HG03175 (cell line): ENCODE measurements at regions not wholly inside any gene's neighbourhood (a gene's known extent, or its start where the extent isn't known, plus 50 kb on each side); places are given as distances from the start of the nearest gene placed in this dataset.

Source experiments
- ATAC-seq: cut with Tn5 transposase; IDR thresholded peaks from one replicate; pipeline ENCODE4 v1.9.1; 2021; ENCODE audit warnings: mild to moderate bottlenecking, moderate library complexity; ENCODE audit not compliant: unreplicated experiment

GRCh38 chr18:44518666-44519065 is 162.0 kb upstream of the SETBP1 start:
- no peak for ATAC-seq

DNA sequence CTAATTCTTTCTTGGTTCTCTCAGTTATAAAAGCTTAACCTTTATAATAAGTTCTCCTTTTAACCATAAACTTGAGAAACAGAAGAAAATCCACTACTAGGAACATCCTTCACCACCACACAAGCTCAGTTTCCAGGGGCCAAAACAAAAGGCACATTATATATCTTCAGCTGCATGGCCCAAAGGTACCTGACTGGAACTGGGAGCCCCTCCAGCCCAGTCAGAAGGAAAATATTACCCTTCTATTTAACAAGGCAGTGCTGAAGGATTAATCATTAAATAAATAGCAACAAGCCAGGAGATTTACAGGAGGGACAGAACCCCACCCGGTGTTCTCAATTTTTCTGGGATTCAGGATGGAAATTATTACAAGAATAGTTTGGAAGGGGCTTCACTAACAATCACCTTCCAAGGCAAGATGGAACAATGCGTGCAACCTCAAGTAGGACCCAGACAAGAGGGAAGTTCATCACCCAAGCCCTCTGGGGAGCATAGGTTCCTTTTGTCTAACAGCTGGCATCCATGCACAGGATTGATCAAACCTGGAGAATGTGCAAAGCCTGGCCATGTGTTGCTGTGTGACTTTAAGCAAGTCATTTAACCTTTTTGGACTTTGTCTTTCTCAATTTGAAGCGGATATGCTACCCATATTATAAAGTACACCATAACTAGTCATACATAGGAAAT is 159.6 kb upstream of the SETBP1 start:
- no peak for ATAC-seq

- no peak for ATAC-seq
Observed at GRCh38 chr18:44521668-44522022, 159.0 kb upstream of the SETBP1 start.

GRCh38 chr18:44526705-44527415 is 153.8 kb upstream of the SETBP1 start:
- peak; percentile 55 for ATAC-seq

GRCh38 chr18:44533071-44533470 is 147.6 kb upstream of the SETBP1 start:
- ATAC-seq: no peak

DNA sequence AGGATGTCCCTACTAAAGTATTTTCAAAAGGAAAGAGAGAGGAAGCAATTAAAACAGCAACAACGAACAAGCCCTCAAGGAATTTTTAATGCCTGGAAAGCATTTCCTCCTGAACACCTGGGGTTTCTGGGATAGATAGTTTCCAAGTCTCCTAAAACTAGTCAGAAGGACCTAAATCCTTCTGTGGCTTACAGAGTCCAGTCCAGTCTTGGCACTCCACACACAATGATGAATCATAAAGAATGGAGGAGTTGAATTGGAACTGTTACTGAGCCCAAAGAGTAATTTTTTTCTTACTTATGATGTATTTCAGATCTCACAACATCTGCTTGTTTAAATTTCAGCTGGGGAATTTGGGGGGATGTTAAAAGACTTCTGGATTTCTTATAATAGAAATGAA is 144.6 kb upstream of the SETBP1 start:
- ATAC-seq: no peak

DNA sequence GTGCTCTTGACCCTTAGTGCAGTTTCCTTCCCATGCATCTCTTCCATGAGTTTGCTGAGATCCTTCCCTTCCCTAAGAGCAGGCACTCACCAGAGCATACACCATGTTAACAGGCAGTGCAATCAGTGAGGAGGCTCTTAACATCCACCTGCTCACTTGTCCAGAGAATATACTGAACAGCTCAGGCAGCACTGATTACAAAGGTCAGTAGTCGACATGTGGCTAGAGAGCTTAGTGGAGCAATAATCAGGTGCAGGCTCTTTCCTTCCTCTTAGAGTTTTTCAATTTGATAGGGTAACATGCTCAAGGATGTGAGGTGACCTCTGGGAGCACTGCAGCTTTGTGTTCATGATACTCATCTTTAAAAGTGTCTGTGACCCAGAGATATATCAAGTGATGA is 144.1 kb upstream of the SETBP1 start:
- ATAC-seq: no peak

DNA sequence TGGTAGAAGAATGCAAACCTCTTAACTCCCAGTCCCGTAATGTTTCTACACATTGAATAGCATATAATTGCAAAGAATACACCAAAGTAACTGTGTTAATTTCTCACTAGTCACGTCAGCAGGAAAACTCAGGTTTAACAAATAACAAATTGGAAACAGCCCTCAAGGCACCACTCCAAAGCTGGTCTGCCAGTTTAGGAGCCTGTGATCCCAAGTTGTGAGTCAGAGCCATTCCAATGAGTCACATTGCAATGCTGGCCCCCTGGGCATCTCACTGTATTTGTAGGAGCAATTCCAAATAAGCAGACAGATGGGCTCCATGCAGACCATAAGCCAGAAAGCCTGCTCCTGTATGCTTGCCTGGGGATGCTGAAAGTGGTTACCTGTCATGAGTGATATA is 143.2 kb upstream of the SETBP1 start:
- no peak for ATAC-seq

- ATAC-seq: no peak
Observed at GRCh38 chr18:44539926-44540325, 140.8 kb upstream of the SETBP1 start.

- no peak for ATAC-seq
Observed at GRCh38 chr18:44541159-44541558, 139.5 kb upstream of the SETBP1 start.

DNA sequence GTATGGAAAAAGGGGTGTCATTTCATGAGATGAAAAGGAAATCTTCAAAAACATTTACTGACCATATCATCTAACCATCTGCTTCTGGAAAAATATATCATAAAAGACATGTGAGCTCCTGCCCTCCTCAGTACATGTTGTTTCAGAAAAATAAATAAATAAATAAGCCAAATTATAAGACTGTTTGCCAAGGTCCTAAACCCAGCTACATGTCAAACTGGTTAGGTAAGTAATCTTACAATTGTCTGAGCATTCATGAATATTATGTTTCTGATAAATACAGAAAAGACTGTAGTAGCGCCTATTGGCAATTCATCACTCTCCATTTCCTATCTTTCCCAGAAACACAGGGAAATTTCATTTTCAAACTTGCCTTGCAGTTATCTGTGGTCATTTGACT is 138.9 kb upstream of the SETBP1 start:
- no peak for ATAC-seq

- ATAC-seq: no peak
Observed at GRCh38 chr18:44543387-44543786, 137.3 kb upstream of the SETBP1 start.

- ATAC-seq: no peak
Observed at GRCh38 chr18:44545359-44545985, 135.2 kb upstream of the SETBP1 start.

GRCh38 chr18:44546954-44547353 is 133.7 kb upstream of the SETBP1 start:
- no peak for ATAC-seq

DNA sequence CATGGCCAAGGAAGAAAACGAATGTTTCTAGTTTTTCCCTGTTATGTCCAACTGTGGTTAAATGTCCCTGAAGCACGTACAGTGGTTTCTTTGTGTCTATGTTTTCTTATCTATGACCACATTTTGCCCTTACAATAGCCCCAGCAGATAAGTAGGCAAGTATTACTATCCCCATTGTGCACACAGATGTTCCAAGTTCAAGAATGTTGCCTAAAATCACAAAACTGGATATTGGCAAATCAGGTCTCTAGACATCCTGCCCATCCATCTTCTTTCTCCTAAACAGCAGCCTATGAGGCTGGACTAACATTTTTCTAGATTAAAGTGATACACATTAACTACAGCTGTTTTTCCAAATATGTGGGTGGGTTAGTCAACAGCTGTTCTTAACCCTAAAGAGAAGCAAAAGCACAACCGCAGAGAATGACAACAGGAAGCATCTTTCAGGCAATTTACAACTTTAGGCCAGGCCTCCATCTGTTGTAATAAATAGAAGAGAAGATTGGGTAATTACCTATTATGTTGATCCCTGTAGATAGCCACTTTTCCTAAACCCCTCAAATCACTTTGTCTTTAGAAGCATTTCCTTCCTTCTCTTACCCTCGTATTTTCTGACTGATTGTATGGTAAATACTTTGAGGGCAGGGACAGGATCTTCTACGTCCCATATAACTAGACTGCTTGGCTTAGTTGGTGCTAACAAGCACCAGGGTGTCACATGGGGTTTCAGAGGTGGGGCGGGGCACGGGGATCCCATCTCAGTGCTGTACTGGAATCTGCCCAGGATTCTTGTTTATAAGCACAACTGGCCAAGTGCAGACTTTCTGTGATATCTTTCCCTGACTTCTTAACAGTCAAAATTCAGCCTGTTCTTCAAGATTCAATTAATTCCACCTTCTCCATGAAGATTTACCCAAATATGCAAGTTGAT is 132.1 kb upstream of the SETBP1 start:
- ATAC-seq: no peak

DNA sequence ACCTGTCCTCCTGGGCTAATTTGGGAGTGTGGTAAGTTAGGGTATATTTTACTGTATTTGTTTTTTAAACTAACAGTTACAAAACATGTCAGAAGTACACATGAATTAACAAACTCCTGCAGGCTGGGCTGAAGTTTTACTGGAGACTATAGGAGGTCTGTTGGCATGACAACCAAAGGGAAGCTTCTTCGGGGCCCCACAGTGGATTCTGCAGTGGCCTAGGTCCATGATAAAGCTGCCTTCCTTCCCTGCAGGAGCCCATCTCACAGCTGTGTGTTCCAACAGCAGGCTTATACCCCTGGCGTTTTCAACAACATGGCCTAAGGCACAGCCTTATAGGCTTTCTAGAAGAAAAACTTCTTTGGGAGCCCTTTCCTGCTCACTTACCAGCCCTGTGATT is 128.0 kb upstream of the SETBP1 start:
- ATAC-seq: no peak

GRCh38 chr18:44556296-44556695 is 124.4 kb upstream of the SETBP1 start:
- no peak for ATAC-seq

- ATAC-seq: no peak
Observed at GRCh38 chr18:44557616-44558151, 123.0 kb upstream of the SETBP1 start.

- no peak for ATAC-seq
Observed at GRCh38 chr18:44558767-44559166, 121.9 kb upstream of the SETBP1 start.

- no peak for ATAC-seq
Observed at GRCh38 chr18:44562986-44563385, 117.7 kb upstream of the SETBP1 start.

- no peak for ATAC-seq
Observed at GRCh38 chr18:44564922-44565321, 115.8 kb upstream of the SETBP1 start.
